ENCODE measurements at regions not wholly inside any gene's neighbourhood (a gene's known extent, or its start where the extent isn't known, plus 50 kb on each side); places are given as distances from the start of the nearest gene placed in this dataset.

GRCh38 chr5:62083247-62083646 lies 222.8 kb upstream of the KIF2A start:
- TF ChIP-seq POLR2A (IDR thresholded peaks at IDR 0.05) (no peak), CTCF (IDR thresholded peaks at IDR 0.05) (no peak)

All from lower leg skin (tissue), 3 donors.